ENCODE measurements at regions not wholly inside any gene's neighbourhood (a gene's known extent, or its start where the extent isn't known, plus 50 kb on each side); places are given as distances from the start of the nearest gene placed in this dataset.

- Mint-ChIP-seq H3K36me3 (no peaks in the 10 kb centered on the region), H3K27me3 (ENCODE audit: low read depth in 2 of 2) (peaks cover 9 to 16% of the 10 kb centered on the region in 2 donors), H3K27ac (no peak overlapping the region), H3K4me1 (peaks cover 5 to 9% of the 10 kb centered on the region in 2 donors), H3K4me3 (no peak overlapping the region), H3K9me3 (no peaks in the 10 kb centered on the region)
- peak in 1 of 2 donors; percentile 56 for DNase-seq
- TF ChIP-seq, protein P1, sequence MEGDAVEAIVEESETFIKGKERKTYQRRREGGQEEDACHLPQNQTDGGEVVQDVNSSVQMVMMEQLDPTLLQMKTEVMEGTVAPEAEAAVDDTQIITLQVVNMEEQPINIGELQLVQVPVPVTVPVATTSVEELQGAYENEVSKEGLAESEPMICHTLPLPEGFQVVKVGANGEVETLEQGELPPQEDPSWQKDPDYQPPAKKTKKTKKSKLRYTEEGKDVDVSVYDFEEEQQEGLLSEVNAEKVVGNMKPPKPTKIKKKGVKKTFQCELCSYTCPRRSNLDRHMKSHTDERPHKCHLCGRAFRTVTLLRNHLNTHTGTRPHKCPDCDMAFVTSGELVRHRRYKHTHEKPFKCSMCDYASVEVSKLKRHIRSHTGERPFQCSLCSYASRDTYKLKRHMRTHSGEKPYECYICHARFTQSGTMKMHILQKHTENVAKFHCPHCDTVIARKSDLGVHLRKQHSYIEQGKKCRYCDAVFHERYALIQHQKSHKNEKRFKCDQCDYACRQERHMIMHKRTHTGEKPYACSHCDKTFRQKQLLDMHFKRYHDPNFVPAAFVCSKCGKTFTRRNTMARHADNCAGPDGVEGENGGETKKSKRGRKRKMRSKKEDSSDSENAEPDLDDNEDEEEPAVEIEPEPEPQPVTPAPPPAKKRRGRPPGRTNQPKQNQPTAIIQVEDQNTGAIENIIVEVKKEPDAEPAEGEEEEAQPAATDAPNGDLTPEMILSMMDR (IDR thresholded peaks at IDR 0.05), result no peak
- intact Hi-C loops (cut with micrococcal nuclease), result no loop called here
- H3K27me3 ChIP-seq (ENCODE audit: control insufficient read depth, insufficient read depth, low read length), result no peaks in the 10 kb centered on the region
- no peak overlapping the region for H3K27ac ChIP-seq (ENCODE audit: low read length)
- WGBS (ENCODE audit: insufficient coverage), result 43% methylated on average over 1 of the region's 2 CpGs
- peaks cover 5% of the 10 kb centered on the region for H3K4me1 ChIP-seq (ENCODE audit: control insufficient read depth, insufficient read depth, low read length)
- H3K36me3 ChIP-seq (ENCODE audit: control insufficient read depth, insufficient read depth, low read length), result no peaks in the 10 kb centered on the region
- no peak overlapping the region for H3K4me3 ChIP-seq (ENCODE audit: low read length)
- peak; percentile 75 to 86 (median 77) for ATAC-seq
- H3K9me3 ChIP-seq (ENCODE audit: control insufficient read depth, insufficient read depth, low read length), result no peaks in the 10 kb centered on the region
Observed at GRCh38 chr5:54902791-54903473, 82.5 kb downstream of the ESM1 start.

- H3K4me1 Mint-ChIP-seq, result peaks cover 5 to 9% of the 10 kb centered on the region in 2 donors
- peaks cover 5% of the 10 kb centered on the region for H3K4me1 ChIP-seq (ENCODE audit: control insufficient read depth, insufficient read depth, low read length)
- peaks cover 14 to 23% of the 10 kb centered on the region in 2 donors for H3K27me3 Mint-ChIP-seq (ENCODE audit: low read depth in 2 of 2)
- ATAC-seq (no peak), DNase-seq (no peak)
- no peak overlapping the region for H3K4me3 Mint-ChIP-seq
- no peaks in the 10 kb centered on the region for H3K9me3 ChIP-seq (ENCODE audit: control insufficient read depth, insufficient read depth, low read length)
- no peak overlapping the region for H3K27ac ChIP-seq (ENCODE audit: low read length)
- no peaks in the 10 kb centered on the region for H3K36me3 Mint-ChIP-seq
- H3K36me3 ChIP-seq (ENCODE audit: control insufficient read depth, insufficient read depth, low read length), result no peaks in the 10 kb centered on the region
- no peaks in the 10 kb centered on the region for H3K9me3 Mint-ChIP-seq
- no peak overlapping the region for H3K27ac Mint-ChIP-seq
- H3K27me3 ChIP-seq (ENCODE audit: control insufficient read depth, insufficient read depth, low read length), result no peaks in the 10 kb centered on the region
- 83% methylated on average over 13 of the region's 13 CpGs for WGBS (ENCODE audit: insufficient coverage)
- H3K4me3 ChIP-seq (ENCODE audit: low read length), result no peak overlapping the region
- intact Hi-C loops (cut with micrococcal nuclease), result no loop called here
- TF ChIP-seq, protein P1 (IDR thresholded peaks at IDR 0.05), result no peak
Observed at GRCh38 chr5:54900984-54901725, 84.2 kb downstream of the ESM1 start.

DNA sequence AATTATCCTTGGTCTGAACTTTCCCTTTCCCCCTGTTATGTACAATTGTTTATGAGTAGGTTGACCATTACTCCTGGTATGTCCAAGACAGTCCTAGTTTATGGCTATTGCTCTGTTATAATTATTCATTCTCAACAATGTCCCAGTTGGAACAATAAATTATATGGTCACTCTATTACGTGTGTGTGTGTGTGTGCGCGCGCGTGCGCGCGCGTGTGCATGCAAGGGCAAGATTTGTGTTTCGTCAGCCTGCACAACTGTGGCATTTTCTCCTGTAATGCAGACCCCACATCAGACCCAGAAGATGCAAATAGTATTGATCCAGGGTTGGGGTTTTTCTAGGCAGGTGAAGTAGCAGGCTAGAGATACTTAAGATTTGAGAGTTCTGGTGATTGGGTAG is 88.4 kb downstream of the ESM1 start:
- H3K27ac Mint-ChIP-seq, result no peak overlapping the region
- peaks cover 5% of the 10 kb centered on the region in 2 donors for H3K4me1 Mint-ChIP-seq
- Histone ChIP-seq H3K27me3 (ENCODE audit: control insufficient read depth, insufficient read depth, low read length) (no peaks in the 10 kb centered on the region), H3K27ac (ENCODE audit: low read length) (no peak overlapping the region), H3K4me3 (ENCODE audit: low read length) (no peak overlapping the region), H3K36me3 (ENCODE audit: control insufficient read depth, insufficient read depth, low read length) (no peaks in the 10 kb centered on the region), H3K9me3 (ENCODE audit: control insufficient read depth, insufficient read depth, low read length) (no peaks in the 10 kb centered on the region), H3K4me1 (ENCODE audit: control insufficient read depth, insufficient read depth, low read length) (no peaks in the 10 kb centered on the region)
- peaks cover 22 to 31% of the 10 kb centered on the region in 2 donors for H3K27me3 Mint-ChIP-seq (ENCODE audit: low read depth in 2 of 2)
- no peak for ATAC-seq
- no peak for DNase-seq
- intact Hi-C loops (cut with micrococcal nuclease), result no loop called here
- H3K36me3 Mint-ChIP-seq, result no peaks in the 10 kb centered on the region
- TF ChIP-seq, protein P1 (IDR thresholded peaks at IDR 0.05), result no peak
- no peaks in the 10 kb centered on the region for H3K9me3 Mint-ChIP-seq
- H3K4me3 Mint-ChIP-seq, result no peak overlapping the region
- whole genome bisulfite sequencing (ENCODE audit: insufficient coverage), result 100% methylated on average over 1 of the region's 10 CpGs
